ENCODE measurements at regions not wholly inside any gene's neighbourhood (a gene's known extent, or its start where the extent isn't known, plus 50 kb on each side); places are given as distances from the start of the nearest gene placed in this dataset.

DNA sequence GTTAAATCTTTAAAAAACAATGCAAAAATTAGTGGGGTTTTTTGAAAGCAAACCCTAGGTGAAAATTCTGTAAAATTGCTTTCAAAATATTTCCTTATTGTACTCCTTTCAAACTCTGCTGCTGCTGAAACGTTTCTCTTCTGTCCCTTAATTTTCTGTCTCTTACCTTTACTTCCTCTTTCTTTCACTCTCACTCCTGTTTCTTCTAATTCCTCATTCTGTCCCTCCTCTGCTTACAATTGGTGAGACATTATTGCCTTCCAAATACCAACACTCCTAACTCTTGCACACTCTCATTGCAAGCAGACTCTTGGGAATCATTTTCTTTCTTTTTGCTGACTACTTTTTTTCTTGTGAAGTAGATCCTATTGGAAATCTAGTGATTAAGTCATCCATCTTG is 685.6 kb upstream of the SLITRK1 start:
- no peak for DNase-seq
- 6 to 12% (median 9%) methylated on average over 1 of the region's 1 CpG for WGBS, 5 donors
- Histone ChIP-seq H3K36me3 (no peaks in the 10 kb centered on the region), H3K27me3 (replicated peaks in 1 of 7) (no peaks in the 10 kb centered on the region), H3K27ac (no peak overlapping the region), H3K9me3 (no peaks in the 10 kb centered on the region), H3K4me3 (no peak overlapping the region), H3K4me1 (no peaks in the 10 kb centered on the region)
- intact Hi-C loops (cut with DNase I; ENCODE audit: low total_unique reads) = no loop called here
- TF ChIP-seq, protein P1, sequence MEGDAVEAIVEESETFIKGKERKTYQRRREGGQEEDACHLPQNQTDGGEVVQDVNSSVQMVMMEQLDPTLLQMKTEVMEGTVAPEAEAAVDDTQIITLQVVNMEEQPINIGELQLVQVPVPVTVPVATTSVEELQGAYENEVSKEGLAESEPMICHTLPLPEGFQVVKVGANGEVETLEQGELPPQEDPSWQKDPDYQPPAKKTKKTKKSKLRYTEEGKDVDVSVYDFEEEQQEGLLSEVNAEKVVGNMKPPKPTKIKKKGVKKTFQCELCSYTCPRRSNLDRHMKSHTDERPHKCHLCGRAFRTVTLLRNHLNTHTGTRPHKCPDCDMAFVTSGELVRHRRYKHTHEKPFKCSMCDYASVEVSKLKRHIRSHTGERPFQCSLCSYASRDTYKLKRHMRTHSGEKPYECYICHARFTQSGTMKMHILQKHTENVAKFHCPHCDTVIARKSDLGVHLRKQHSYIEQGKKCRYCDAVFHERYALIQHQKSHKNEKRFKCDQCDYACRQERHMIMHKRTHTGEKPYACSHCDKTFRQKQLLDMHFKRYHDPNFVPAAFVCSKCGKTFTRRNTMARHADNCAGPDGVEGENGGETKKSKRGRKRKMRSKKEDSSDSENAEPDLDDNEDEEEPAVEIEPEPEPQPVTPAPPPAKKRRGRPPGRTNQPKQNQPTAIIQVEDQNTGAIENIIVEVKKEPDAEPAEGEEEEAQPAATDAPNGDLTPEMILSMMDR (IDR thresholded peaks at IDR 0.05 in 8 of 11, conservative IDR thresholded peaks at IDR 0.05 in 3 of 11) = no peak
- no peak for TF ChIP-seq POLR2A (IDR thresholded peaks at IDR 0.05)
- TF ChIP-seq POLR2AphosphoS5 (IDR thresholded peaks at IDR 0.05) = no peak

DNA sequence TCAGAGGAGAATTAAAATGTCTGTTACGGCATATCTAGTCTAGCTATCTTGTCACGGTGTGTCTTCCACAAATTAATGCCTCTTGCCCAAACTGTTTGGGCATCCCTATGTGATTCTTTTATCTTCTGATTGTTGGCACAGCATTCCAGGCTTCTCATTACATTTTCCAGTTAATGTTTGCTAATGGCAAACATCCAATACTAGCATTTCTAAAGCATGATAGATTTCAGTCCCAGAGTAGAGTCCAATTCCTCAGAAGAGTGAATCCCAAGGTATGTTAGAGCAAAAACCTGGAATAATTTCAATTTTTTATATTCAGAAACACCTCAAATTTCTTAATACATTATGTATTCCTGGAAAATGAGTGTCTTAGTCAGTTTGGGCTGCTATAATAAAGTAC is 684.5 kb upstream of the SLITRK1 start:
- H3K36me3 ChIP-seq = no peaks in the 10 kb centered on the region
- no peak for DNase-seq
- H3K4me1 ChIP-seq = no peaks in the 10 kb centered on the region
- no peak overlapping the region for H3K27ac ChIP-seq
- H3K4me3 ChIP-seq = no peak overlapping the region
- intact Hi-C loops (cut with DNase I; ENCODE audit: low total_unique reads) = no loop called here
- TF ChIP-seq POLR2A (IDR thresholded peaks at IDR 0.05) (no peak), POLR2AphosphoS5 (IDR thresholded peaks at IDR 0.05) (no peak)
- TF ChIP-seq, protein P1 (IDR thresholded peaks at IDR 0.05 in 8 of 11, conservative IDR thresholded peaks at IDR 0.05 in 3 of 11) = no peak
- no peaks in the 10 kb centered on the region for H3K9me3 ChIP-seq
- WGBS, 5 donors = 94 to 97% (median 97%) methylated on average over 2 of the region's 2 CpGs
- no peaks in the 10 kb centered on the region for H3K27me3 ChIP-seq (replicated peaks in 1 of 7)

DNA sequence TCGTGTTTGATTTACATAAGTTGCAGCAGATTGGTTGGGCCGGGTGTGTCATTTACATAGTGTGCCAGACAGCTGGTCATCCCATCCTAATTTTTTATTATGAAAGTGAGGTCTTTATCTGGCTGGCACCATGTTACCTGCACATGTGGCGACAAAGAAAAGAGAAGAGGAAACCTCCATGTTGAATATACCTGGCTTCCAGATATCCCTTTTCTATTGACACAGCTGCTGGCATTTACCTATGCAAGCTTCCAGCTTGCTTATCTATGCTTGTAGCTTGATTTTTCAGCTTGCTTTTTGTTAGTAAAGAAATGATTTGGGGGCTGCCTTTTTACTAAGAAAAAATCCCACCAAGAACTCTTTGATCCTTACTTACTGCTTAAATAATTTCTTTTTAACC is 681.3 kb upstream of the SLITRK1 start:
- WGBS, 5 donors = 75 to 90% (median 84%) methylated on average over 3 of the region's 3 CpGs

DNA sequence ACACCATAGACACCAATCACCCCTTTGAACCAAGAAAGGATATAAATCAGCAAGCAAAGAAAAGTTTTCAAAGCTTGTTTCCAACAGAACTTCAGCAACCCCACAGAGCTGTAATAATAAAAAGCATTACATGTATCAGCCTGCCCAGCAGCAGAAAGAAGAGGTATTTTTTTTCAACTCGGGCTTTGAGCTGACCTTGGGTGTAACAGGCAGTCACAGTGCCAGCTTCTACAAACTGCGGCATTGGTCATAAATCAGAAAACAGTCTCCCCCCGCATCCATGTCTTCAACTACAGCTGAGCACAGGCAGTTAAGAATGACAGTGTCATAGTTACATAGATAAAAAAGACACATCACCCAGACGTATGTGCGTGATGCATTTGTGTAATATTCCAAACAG is 671.0 kb upstream of the SLITRK1 start:
- WGBS, 5 donors = 35 to 55% (median 41%) methylated on average over 5 of the region's 5 CpGs
- intact Hi-C loops (cut with DNase I; ENCODE audit: low total_unique reads) = no loop called here
- no peak for DNase-seq

More for the DNA sequence above, 681.3 kb upstream of the SLITRK1 start:
- Histone ChIP-seq H3K27me3 (replicated peaks in 1 of 7) (no peaks in the 10 kb centered on the region), H3K36me3 (no peaks in the 10 kb centered on the region), H3K4me3 (no peak overlapping the region), H3K4me1 (no peaks in the 10 kb centered on the region), H3K27ac (no peak overlapping the region), H3K9me3 (peaks cover 0 to 18% (median 5%) of the 10 kb centered on the region in 8 donors)
- DNase-seq = no peak
- intact Hi-C loops (cut with DNase I; ENCODE audit: low total_unique reads) = no loop called here
- TF ChIP-seq, protein P1 (IDR thresholded peaks at IDR 0.05 in 8 of 11, conservative IDR thresholded peaks at IDR 0.05 in 3 of 11) = no peak
- TF ChIP-seq POLR2A (IDR thresholded peaks at IDR 0.05) (no peak), POLR2AphosphoS5 (IDR thresholded peaks at IDR 0.05) (no peak)

More for the DNA sequence above, 671.0 kb upstream of the SLITRK1 start:
- H3K36me3 ChIP-seq = no peaks in the 10 kb centered on the region
- TF ChIP-seq POLR2A (IDR thresholded peaks at IDR 0.05) (no peak), POLR2AphosphoS5 (IDR thresholded peaks at IDR 0.05) (no peak)
- TF ChIP-seq, protein P1 (IDR thresholded peaks at IDR 0.05 in 8 of 11, conservative IDR thresholded peaks at IDR 0.05 in 3 of 11) = no peak
- no peak overlapping the region for H3K4me3 ChIP-seq
- H3K9me3 ChIP-seq = no peaks in the 10 kb centered on the region
- no peaks in the 10 kb centered on the region for H3K4me1 ChIP-seq
- H3K27ac ChIP-seq = no peak overlapping the region
- H3K27me3 ChIP-seq (replicated peaks in 1 of 7) = no peaks in the 10 kb centered on the region
